GM12873 (cell line): ENCODE measurements at regions not wholly inside any gene's neighbourhood (a gene's known extent, or its start where the extent isn't known, plus 50 kb on each side); places are given as distances from the start of the nearest gene placed in this dataset.

Experiments
- CTCF ChIP-seq: IDR thresholded peaks from 2 replicates; pipeline ENCODE4 v1.5.1; 2012; ENCODE audit warnings: low read depth, mild to moderate bottlenecking, moderate library complexity, low read length, control low read depth; ENCODE audit not compliant: insufficient read depth; ENCODE audit errors: missing control alignments

GRCh38 chr17:72465191-72466024, 344.6 kb downstream of the SOX9 start:
- TF ChIP-seq CTCF: no peak

DNA sequence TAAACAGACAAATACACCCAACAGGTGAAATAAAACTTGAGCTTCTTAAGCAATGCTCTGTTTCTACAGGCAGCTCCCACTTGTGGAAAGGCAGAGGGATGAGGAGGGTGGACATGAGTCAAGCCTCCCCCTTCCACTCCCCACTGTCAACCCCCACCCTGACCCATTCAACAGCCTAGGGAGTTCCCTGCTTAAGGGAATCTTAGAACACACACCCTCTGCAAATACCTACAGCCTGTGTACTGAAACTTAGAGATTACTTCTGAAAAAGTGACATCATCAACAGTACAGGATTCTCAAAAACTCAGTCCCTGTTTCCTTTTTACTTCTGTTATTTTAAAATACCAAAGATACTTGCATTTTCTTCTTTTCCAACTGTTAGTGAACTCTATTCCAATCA, 345.4 kb downstream of the SOX9 start:
- no peak for TF ChIP-seq CTCF

DNA sequence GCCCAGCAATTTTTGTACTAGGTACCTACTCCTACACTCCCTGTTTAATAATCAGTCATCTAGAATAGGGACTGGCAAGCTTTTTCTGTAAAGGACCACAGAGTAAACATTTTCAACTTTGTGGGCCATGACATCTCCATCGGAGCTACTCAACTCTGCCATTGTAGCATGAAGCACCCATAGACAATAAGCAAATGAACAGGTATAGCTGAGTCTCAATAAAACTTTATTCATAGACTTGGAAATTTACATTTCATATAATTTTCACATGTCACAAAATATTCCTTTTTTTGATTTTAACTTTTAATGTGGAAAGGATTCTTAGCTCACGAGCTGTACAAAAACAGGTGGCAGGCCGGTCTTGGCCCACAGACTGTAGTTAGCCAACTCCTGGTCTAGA, 345.8 kb downstream of the SOX9 start:
- no peak for TF ChIP-seq CTCF

- TF ChIP-seq CTCF: no peak
These were observed 347.2 kb downstream of the SOX9 start for GRCh38 chr17:72467841-72468653.

GRCh38 chr17:72468841-72469240, 348.0 kb downstream of the SOX9 start:
- no peak for TF ChIP-seq CTCF

DNA sequence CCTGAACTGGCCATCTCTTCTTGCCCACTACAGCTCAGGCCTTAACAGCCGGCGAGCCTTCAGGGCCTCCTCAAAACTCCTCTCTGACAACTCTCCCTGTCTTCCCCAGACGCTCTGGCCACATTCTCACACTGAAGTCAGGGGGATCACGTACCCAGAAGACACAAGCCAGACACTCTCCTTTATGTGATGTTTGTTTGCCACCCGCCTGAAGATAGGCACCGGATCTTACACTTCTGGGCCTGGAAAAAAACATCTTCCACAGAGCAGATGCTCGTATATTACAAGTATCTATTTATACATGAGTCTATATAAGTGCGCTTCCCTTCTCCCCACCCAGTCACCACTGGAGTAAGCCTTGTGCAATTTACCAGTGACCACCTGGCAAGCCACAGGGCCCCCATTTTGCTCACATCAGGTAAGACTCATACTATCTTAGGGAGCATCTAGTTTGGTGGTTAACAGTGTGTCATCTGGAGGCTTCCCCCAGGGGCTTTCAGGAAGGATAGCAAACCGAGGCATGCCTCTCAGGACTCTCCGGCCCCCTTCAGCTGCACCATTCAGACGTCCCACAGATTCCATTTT, 349.4 kb downstream of the SOX9 start:
- no peak for TF ChIP-seq CTCF

DNA sequence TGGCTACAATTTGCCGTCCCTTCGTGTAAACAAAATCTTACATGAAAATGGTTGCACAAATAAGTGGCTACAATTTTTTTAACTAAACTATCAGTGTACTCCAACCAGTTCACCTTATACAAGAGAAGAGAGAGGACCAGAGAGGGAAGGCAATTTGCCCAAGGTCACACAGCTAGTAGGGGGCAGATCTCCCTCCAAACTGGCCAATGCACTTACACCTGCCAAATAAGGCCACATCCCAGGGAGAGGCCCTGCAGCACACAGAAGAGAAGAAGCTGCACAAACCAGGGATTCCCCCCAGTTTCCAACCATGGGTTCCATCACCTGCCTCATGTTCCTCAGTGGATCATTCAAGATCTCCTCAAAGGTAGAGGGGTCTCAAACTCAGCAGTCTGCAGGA, 349.9 kb downstream of the SOX9 start:
- no peak for TF ChIP-seq CTCF
